Calu3 (cell line): ENCODE measurements at regions not wholly inside any gene's neighbourhood (a gene's known extent, or its start where the extent isn't known, plus 50 kb on each side); places are given as distances from the start of the nearest gene placed in this dataset.
"Not testable (repeated sequence)": the region's sequence is repeated elsewhere in the genome, so short reads cannot be mapped to it uniquely, and the experiment has no call there.

ENCODE experiments used
- BruUV-seq: library from RNA; stranded (reverse); fragments of 400-500 nt; replicated peaks from 2 replicates; lab custom pipeline; 2021; lab: Mats Ljungman, UMichigan
- CTCF ChIA-PET: fragments of 300-600 bp; sonication (Branson Sonifier 250); formaldehyde crosslinking; loops from one replicate; lab custom pipeline; 2022; ENCODE audit warnings: antibody characterized with exemption; lab: Charles Lee
- DNase-seq: peaks from one replicate; pipeline ENCODE4 v3.0.0; 2022
- H3K27ac Mint-ChIP-seq: one replicate; pipeline ENCODE4 v1.8.0; 2022; ENCODE audit warnings: mixed read lengths; ENCODE audit not compliant: unreplicated experiment
- H3K27me3 Mint-ChIP-seq: one replicate; pipeline ENCODE4 v1.8.0; 2022; ENCODE audit warnings: mixed read lengths; ENCODE audit not compliant: unreplicated experiment
- H3K36me3 Mint-ChIP-seq: one replicate; pipeline ENCODE4 v1.8.0; 2022; ENCODE audit warnings: mild to moderate bottlenecking, moderate library complexity, mixed read lengths; ENCODE audit not compliant: insufficient read depth, unreplicated experiment
- H3K4me1 Mint-ChIP-seq: one replicate; pipeline ENCODE4 v1.8.0; 2022; ENCODE audit warnings: mild to moderate bottlenecking, low read depth, mixed read lengths; ENCODE audit not compliant: unreplicated experiment
- H3K4me3 Mint-ChIP-seq: one replicate; pipeline ENCODE4 v1.8.0; 2022; ENCODE audit warnings: mild to moderate bottlenecking, low read depth, moderate library complexity, mixed read lengths; ENCODE audit not compliant: unreplicated experiment
- H3K9me3 Mint-ChIP-seq: one replicate; pipeline ENCODE4 v1.8.0; 2022; ENCODE audit warnings: low read depth, mixed read lengths; ENCODE audit not compliant: unreplicated experiment
- CTCF ChIP-seq: fragments of 200-600 bp; IDR thresholded peaks from one replicate; pipeline ENCODE4 v1.8.0; 2022; ENCODE audit warnings: antibody characterized with exemption; ENCODE audit not compliant: unreplicated experiment
- intact Hi-C: fragments of 100-400 bp; cut with micrococcal nuclease; formaldehyde crosslinking; loops from one replicate; pipeline ENCODE4 v1.10.0; 2022; ENCODE audit not compliant: unreplicated experiment

GRCh38 chr1:73467731-73468130, 730.2 kb downstream of the LRRIQ3 start:
- Mint-ChIP-seq H3K27me3 (no peaks in the 10 kb centered on the region), H3K9me3 (peaks cover 6% of the 10 kb centered on the region), H3K4me3 (no peak overlapping the region), H3K4me1 (no peaks in the 10 kb centered on the region), H3K27ac (no peak overlapping the region), H3K36me3 (no peaks in the 10 kb centered on the region)
- no peak for DNase-seq
- TF ChIP-seq CTCF: no peak
- intact Hi-C loops: no loop called here
- no TSS peak for BruUV-seq
- CTCF ChIA-PET: no interaction called here

DNA sequence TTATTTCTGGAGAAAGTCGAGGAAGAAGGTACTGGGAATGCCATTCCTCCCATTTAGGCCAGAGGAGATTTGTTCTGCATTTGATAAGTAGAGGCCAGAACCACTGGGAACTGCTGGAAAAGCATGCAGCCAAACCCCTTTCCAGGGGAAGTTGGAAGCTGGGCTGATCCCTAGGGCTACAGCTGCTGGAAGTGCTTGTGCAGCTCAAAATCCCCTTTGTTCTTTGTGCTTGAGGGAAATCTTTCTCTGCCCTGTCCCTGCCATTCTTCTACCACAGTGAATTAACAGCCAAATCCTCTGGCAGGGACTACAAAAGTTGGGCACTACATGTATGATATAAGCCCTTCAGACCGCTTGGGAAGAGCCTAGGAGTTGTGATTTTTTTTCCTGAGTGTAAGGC, 734.1 kb downstream of the LRRIQ3 start:
- Mint-ChIP-seq H3K4me1 (no peaks in the 10 kb centered on the region), H3K4me3 (no peak overlapping the region), H3K27me3 (no peaks in the 10 kb centered on the region), H3K36me3 (no peaks in the 10 kb centered on the region), H3K27ac (no peak overlapping the region), H3K9me3 (peaks cover 6% of the 10 kb centered on the region)
- CTCF ChIA-PET: no interaction called here
- TF ChIP-seq CTCF: no peak
- no peak for DNase-seq
- intact Hi-C loops: no loop called here
- BruUV-seq: no TSS peak

DNA sequence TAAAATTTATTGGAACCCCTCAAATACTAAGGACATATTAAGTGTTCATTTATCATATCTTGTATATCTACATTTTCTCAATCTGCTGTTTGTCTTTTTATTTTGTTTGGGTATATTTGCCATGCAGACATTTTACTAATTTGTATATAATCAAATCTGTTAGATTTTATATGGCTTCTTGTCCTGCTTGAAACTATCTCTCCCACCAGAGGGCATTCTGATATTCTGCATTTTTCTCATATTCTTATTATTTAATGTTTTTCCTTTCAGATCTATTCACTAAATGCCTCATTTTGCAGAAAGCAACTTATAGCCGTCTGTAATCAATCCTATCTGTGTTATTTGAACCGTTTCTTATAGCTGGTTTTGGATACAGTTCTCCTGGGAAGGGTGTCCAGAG, 745.5 kb downstream of the LRRIQ3 start:
- no peak for TF ChIP-seq CTCF
- Mint-ChIP-seq H3K4me1 (no peaks in the 10 kb centered on the region), H3K36me3 (no peaks in the 10 kb centered on the region), H3K27me3 (no peaks in the 10 kb centered on the region), H3K9me3 (peaks cover 11% of the 10 kb centered on the region), H3K4me3 (no peak overlapping the region), H3K27ac (no peak overlapping the region)
- intact Hi-C loops: loop anchor here (1.0 to 10.0 kb wide), 3 partner anchors 183 to 552 kb away; no protein-coding TSS in a partner anchor
- DNase-seq: no peak
- CTCF ChIA-PET: no interaction called here
- no TSS peak for BruUV-seq

DNA sequence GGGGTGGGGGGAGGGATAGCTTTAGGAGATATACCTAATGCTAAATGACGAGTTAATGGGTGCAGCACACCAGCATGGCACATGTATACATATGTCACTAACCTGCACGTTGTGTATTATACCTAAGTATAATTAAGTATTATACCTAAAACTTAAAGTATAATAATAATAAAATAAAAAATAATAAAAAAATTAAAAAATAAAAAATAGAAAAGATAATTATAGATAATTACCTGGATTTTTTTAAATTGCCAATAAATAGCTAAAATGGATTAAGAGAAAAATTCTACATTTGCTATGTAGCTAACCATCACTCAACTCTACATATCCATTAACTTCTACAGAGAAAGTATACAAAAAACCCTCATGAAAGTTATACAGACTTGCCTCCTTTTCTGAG, 747.3 kb downstream of the LRRIQ3 start:
- CTCF ChIA-PET, H3K36me3 Mint-ChIP-seq, DNase-seq, H3K27ac Mint-ChIP-seq, H3K4me3 Mint-ChIP-seq, H3K4me1 Mint-ChIP-seq, BruUV-seq, H3K27me3 Mint-ChIP-seq: not testable (repeated sequence)
- H3K9me3 Mint-ChIP-seq: peaks cover 11% of the 10 kb centered on the region
- intact Hi-C loops: loop anchor here (10.0 kb wide), 1 partner anchor 554 kb away; no protein-coding TSS in a partner anchor

- H3K27me3 Mint-ChIP-seq: no peaks in the 10 kb centered on the region
- intact Hi-C loops: no loop called here
- CTCF ChIA-PET: no interaction called here
- BruUV-seq: no TSS peak
- DNase-seq: no peak
- no peaks in the 10 kb centered on the region for H3K36me3 Mint-ChIP-seq
- H3K4me1 Mint-ChIP-seq: no peaks in the 10 kb centered on the region
- peaks cover 8% of the 10 kb centered on the region for H3K9me3 Mint-ChIP-seq
- TF ChIP-seq CTCF: no peak
- no peak overlapping the region for H3K27ac Mint-ChIP-seq
- H3K4me3 Mint-ChIP-seq: no peak overlapping the region
Measured at GRCh38 chr1:73411479-73411878, 786.5 kb downstream of the LRRIQ3 start.
